ENCODE measurements at regions not wholly inside any gene's neighbourhood (a gene's known extent, or its start where the extent isn't known, plus 50 kb on each side); places are given as distances from the start of the nearest gene placed in this dataset.

- intact Hi-C loops (cut with DNase I; ENCODE audit: low total_unique reads) (no loop called here), in situ Hi-C loops (cut with MboI; ENCODE audit: low sequenced_read_pairs in 4 of 4) (no loop called here)
- Histone ChIP-seq H3K27me3 (no peaks in the 10 kb centered on the region), H3K9me3 (no peaks in the 10 kb centered on the region), H3K4me1 (no peaks in the 10 kb centered on the region), H3K36me3 (no peaks in the 10 kb centered on the region), H3K27ac (no peak overlapping the region), H3K4me3 (no peak overlapping the region)
- TF ChIP-seq POLR2A (IDR thresholded peaks at IDR 0.05) (no peak), CTCF (IDR thresholded peaks at IDR 0.05 in 4 of 5, conservative IDR thresholded peaks at IDR 0.05 in 1 of 5) (no peak)
- DNase-seq, result no peak
- ATAC-seq, result no peak
Measured at GRCh38 chr5:161095953-161096352, 243.9 kb upstream of the ATP10B start.

- Histone ChIP-seq H3K27me3 (no peaks in the 10 kb centered on the region), H3K4me1 (no peaks in the 10 kb centered on the region), H3K9me3 (no peaks in the 10 kb centered on the region), H3K27ac (no peak overlapping the region), H3K36me3 (no peaks in the 10 kb centered on the region), H3K4me3 (no peak overlapping the region)
- intact Hi-C loops (cut with DNase I; ENCODE audit: low total_unique reads), result no loop called here
- TF ChIP-seq POLR2A (IDR thresholded peaks at IDR 0.05) (no peak), CTCF (IDR thresholded peaks at IDR 0.05 in 4 of 5, conservative IDR thresholded peaks at IDR 0.05 in 1 of 5) (no peak)
- ATAC-seq, result no peak
- in situ Hi-C loops (cut with MboI; ENCODE audit: low sequenced_read_pairs in 4 of 4), result no loop called here
- no peak for DNase-seq
Measured at GRCh38 chr5:161094411-161094810, 242.4 kb upstream of the ATP10B start.

GRCh38 chr5:161093100-161093499 lies 241.1 kb upstream of the ATP10B start:
- Histone ChIP-seq H3K27ac (no peak overlapping the region), H3K4me1 (no peaks in the 10 kb centered on the region), H3K27me3 (no peaks in the 10 kb centered on the region), H3K4me3 (no peak overlapping the region), H3K36me3 (no peaks in the 10 kb centered on the region), H3K9me3 (no peaks in the 10 kb centered on the region)
- in situ Hi-C loops (cut with MboI; ENCODE audit: low sequenced_read_pairs in 4 of 4) (no loop called here), intact Hi-C loops (cut with DNase I; ENCODE audit: low total_unique reads) (no loop called here)
- ATAC-seq, result no peak
- TF ChIP-seq CTCF (IDR thresholded peaks at IDR 0.05 in 4 of 5, conservative IDR thresholded peaks at IDR 0.05 in 1 of 5) (no peak), POLR2A (IDR thresholded peaks at IDR 0.05) (no peak)
- no peak for DNase-seq

- H3K27ac ChIP-seq, result no peak overlapping the region
- DNase-seq (no peak), ATAC-seq (no peak)
- H3K36me3 ChIP-seq, result no peaks in the 10 kb centered on the region
- H3K4me1 ChIP-seq, result no peaks in the 10 kb centered on the region
- H3K27me3 ChIP-seq, result no peaks in the 10 kb centered on the region
- intact Hi-C loops (cut with DNase I; ENCODE audit: low total_unique reads), result no loop called here
- H3K9me3 ChIP-seq, result no peaks in the 10 kb centered on the region
- no peak overlapping the region for H3K4me3 ChIP-seq
- in situ Hi-C loops (cut with MboI; ENCODE audit: low sequenced_read_pairs in 4 of 4), result no loop called here
- TF ChIP-seq CTCF (IDR thresholded peaks at IDR 0.05 in 4 of 5, conservative IDR thresholded peaks at IDR 0.05 in 1 of 5), result no peak
- TF ChIP-seq POLR2A (IDR thresholded peaks at IDR 0.05), result no peak
Measured at GRCh38 chr5:161089569-161089968, 237.6 kb upstream of the ATP10B start.

- no peak for ATAC-seq
- intact Hi-C loops (cut with DNase I; ENCODE audit: low total_unique reads), result no loop called here
- no peaks in the 10 kb centered on the region for H3K36me3 ChIP-seq
- H3K27ac ChIP-seq, result no peak overlapping the region
- H3K27me3 ChIP-seq, result no peaks in the 10 kb centered on the region
- no peaks in the 10 kb centered on the region for H3K4me1 ChIP-seq
- TF ChIP-seq CTCF (IDR thresholded peaks at IDR 0.05 in 4 of 5, conservative IDR thresholded peaks at IDR 0.05 in 1 of 5), result no peak
- TF ChIP-seq POLR2A (IDR thresholded peaks at IDR 0.05), result no peak
- no peaks in the 10 kb centered on the region for H3K9me3 ChIP-seq
- in situ Hi-C loops (cut with MboI; ENCODE audit: low sequenced_read_pairs in 4 of 4), result no loop called here
- no peak for DNase-seq
- no peak overlapping the region for H3K4me3 ChIP-seq
Measured at GRCh38 chr5:161086461-161086860, 234.4 kb upstream of the ATP10B start.
